ENCODE measurements at regions not wholly inside any gene's neighbourhood (a gene's known extent, or its start where the extent isn't known, plus 50 kb on each side); places are given as distances from the start of the nearest gene placed in this dataset.

DNA sequence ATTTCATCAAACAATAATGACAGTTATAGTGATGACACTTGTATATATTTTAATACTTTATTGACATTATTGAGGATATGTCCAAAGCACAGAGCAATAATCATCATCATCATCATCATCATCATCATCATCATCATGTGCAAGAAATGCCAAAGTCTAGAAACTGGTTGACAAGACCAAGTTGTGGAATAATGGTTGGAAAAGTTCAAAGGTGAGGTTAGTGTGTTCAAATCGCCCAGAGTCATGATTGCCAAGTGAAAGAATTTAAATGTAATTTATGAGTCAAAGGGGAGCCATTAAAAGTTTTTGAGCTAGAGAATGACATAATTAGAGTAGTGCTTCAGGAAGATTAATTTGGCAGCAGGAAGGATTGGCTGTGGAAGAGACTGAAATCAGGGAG, 852.4 kb downstream of the SORCS1 start:
- Mint-ChIP-seq H3K27ac (no peak overlapping the region), H3K4me1 (no peaks in the 10 kb centered on the region), H3K36me3 (no peaks in the 10 kb centered on the region), H3K27me3 (no peaks in the 10 kb centered on the region), H3K9me3 (peaks cover 0 to 5% (median 2%) of the 10 kb centered on the region in 3 donors), H3K4me3 (no peak overlapping the region)

DNA sequence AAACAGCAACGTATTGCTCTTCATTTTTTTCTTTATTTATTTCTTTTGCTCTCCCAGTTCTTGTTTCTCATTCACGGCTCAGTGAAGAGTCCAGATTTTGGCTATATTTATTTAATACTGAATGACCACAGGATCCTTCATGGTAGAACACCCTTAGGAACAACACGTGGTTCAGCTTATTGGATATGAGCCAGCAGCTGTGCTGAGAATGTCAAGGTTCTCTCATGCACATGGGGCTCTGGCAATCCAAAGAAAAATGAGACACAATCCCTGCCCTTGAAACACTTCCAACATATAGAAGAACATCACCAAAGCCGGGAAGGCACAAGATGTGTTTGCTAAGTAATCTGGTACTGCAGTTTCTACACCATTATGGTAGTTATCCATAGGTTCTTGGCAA, 852.9 kb downstream of the SORCS1 start:
- H3K36me3 Mint-ChIP-seq = no peaks in the 10 kb centered on the region
- peaks cover 0 to 5% (median 2%) of the 10 kb centered on the region in 3 donors for H3K9me3 Mint-ChIP-seq
- H3K4me1 Mint-ChIP-seq = no peaks in the 10 kb centered on the region
- H3K27me3 Mint-ChIP-seq = no peaks in the 10 kb centered on the region
- H3K4me3 Mint-ChIP-seq = no peak overlapping the region
- H3K27ac Mint-ChIP-seq = no peak overlapping the region

DNA sequence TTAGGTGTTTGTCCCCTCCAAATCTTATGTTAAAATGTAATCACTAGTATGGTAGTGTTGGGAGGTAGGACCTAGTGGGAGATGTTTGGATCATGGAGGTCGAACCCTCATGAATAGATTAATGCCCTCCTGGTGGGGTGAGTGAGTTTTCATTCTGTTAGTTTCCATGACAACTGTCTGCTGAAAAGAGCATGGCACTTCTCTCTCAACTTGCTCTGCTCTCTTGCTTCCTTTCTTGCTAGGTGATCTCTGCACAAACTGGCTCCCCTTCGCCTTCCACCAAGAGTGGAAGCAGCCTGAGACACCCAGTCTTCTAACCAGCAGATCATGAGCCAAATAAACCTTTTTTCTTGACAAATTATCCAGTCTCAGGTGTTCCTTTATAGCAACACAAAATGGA, 853.9 kb downstream of the SORCS1 start:
- no peaks in the 10 kb centered on the region for H3K27me3 Mint-ChIP-seq
- H3K4me3 Mint-ChIP-seq = no peak overlapping the region
- peaks cover 0 to 5% (median 2%) of the 10 kb centered on the region in 3 donors for H3K9me3 Mint-ChIP-seq
- H3K4me1 Mint-ChIP-seq = no peaks in the 10 kb centered on the region
- no peaks in the 10 kb centered on the region for H3K36me3 Mint-ChIP-seq
- no peak overlapping the region for H3K27ac Mint-ChIP-seq

DNA sequence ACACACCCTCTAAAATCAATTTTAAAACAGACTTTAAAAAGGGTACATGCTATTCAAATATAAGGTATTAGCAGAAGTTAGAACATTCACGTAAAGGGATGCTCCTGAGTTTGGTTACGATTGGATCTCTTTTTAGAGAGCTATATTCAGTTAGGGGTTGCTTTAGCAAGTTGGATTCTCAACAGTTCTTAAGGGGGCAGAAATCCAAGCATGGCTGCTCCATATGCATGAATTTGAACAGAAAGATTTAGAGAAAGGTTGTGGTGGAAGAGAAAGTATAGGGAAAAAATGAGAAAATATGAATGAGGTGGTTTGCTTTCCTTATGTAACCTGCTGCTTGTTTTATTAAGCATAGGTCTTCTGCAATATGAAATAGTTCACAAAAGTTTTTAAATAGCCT, 855.1 kb downstream of the SORCS1 start:
- Mint-ChIP-seq H3K4me3 (no peak overlapping the region), H3K4me1 (no peaks in the 10 kb centered on the region), H3K27me3 (no peaks in the 10 kb centered on the region), H3K27ac (no peak overlapping the region), H3K9me3 (peaks cover 0 to 5% (median 2%) of the 10 kb centered on the region in 3 donors), H3K36me3 (no peaks in the 10 kb centered on the region)

DNA sequence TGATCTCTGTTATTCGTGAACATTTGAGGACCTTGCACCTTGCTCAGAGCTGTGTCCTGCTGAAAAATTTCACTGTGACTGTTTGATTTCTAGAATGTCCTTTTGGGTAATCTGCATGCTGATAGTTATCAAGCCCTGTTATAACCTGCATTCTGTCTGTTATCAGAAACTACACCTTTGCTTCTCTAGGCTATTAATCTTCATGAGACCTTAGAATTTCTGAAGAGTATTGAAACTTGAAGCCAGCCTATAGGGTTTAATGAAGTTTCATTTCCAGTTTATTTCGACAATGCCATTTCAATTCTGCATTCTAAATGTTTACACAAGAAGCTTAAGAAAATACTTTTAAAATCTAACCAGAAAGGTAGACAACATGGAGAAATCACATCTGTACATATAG, 856.2 kb downstream of the SORCS1 start:
- Mint-ChIP-seq H3K9me3 (peaks cover 0 to 5% (median 2%) of the 10 kb centered on the region in 3 donors), H3K27me3 (no peaks in the 10 kb centered on the region), H3K27ac (no peak overlapping the region), H3K36me3 (no peaks in the 10 kb centered on the region), H3K4me3 (no peak overlapping the region), H3K4me1 (no peaks in the 10 kb centered on the region)

DNA sequence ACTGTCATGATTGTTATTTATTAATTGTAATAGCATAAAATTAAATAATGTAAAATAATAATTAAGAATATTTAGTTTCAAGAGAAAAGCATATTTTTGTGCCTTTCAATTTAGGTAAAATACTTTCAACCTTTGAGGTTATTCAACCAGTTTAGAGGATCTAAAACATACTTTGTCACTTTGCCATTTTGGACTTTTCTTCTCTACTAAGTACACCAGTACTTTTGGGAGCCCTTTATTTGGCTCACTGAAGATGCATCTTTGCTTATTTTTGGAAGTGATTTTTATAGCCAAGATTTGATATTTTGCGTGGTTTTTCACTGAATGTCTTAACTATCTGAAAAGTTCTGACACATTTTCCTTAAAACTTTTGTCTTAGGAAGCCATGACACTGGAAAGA, 860.5 kb downstream of the SORCS1 start:
- Mint-ChIP-seq H3K36me3 (no peaks in the 10 kb centered on the region), H3K4me3 (no peak overlapping the region), H3K9me3 (peaks cover 0 to 4% (median 0%) of the 10 kb centered on the region in 3 donors)

DNA sequence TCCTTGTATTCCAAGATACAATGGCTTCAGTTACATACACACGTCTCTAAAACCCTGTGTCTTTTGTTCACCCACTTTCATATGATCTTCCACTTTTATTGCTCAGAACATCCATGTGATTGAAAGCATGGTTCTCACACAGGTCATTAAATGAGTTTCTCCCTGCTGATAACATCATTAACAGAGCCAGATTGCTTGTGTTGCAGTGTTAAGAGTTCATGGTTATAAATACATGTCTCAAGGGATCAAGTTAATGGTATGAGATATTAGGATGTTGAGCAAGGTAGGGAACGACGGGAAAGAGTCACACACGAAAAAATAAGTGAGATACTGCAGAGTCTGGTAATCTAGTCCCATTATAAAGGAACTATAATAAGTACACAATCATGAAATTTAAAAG, 861.5 kb downstream of the SORCS1 start:
- Mint-ChIP-seq H3K36me3 (no peaks in the 10 kb centered on the region), H3K27ac (no peak overlapping the region), H3K4me1 (peaks cover 0 to 1% (median 0%) of the 10 kb centered on the region in 3 donors), H3K4me3 (no peak overlapping the region), H3K9me3 (peaks cover 0 to 4% (median 0%) of the 10 kb centered on the region in 3 donors), H3K27me3 (no peaks in the 10 kb centered on the region)

More for the DNA sequence above, 860.5 kb downstream of the SORCS1 start:
- Mint-ChIP-seq H3K4me1 (peaks cover 0 to 1% (median 0%) of the 10 kb centered on the region in 3 donors), H3K27ac (no peak overlapping the region), H3K27me3 (no peaks in the 10 kb centered on the region)

DNA sequence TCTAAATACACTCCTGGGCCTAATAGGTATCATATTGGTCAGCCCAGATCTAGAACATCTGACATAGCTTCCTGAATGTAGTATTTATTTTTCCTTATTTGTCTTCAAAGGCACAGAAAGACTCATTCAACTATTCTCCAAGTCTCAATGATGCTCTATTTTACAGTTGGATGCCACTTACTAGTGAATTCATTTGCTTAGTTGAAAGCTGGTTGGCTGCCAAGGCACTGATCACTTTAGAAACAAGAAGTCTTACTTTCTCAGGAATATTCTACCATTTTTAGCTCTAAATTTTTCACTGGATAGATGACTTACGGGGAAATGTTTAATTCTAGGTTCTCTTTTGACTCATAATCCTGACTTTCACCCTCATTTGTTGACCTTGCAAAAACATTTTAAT, 863.4 kb downstream of the SORCS1 start:
- H3K36me3 Mint-ChIP-seq = no peaks in the 10 kb centered on the region
- H3K27ac Mint-ChIP-seq = no peak overlapping the region
- H3K27me3 Mint-ChIP-seq = no peaks in the 10 kb centered on the region
- H3K9me3 Mint-ChIP-seq = peaks cover 0 to 12% (median 0%) of the 10 kb centered on the region in 3 donors
- peaks cover 0 to 1% (median 0%) of the 10 kb centered on the region in 3 donors for H3K4me1 Mint-ChIP-seq
- no peak overlapping the region for H3K4me3 Mint-ChIP-seq

DNA sequence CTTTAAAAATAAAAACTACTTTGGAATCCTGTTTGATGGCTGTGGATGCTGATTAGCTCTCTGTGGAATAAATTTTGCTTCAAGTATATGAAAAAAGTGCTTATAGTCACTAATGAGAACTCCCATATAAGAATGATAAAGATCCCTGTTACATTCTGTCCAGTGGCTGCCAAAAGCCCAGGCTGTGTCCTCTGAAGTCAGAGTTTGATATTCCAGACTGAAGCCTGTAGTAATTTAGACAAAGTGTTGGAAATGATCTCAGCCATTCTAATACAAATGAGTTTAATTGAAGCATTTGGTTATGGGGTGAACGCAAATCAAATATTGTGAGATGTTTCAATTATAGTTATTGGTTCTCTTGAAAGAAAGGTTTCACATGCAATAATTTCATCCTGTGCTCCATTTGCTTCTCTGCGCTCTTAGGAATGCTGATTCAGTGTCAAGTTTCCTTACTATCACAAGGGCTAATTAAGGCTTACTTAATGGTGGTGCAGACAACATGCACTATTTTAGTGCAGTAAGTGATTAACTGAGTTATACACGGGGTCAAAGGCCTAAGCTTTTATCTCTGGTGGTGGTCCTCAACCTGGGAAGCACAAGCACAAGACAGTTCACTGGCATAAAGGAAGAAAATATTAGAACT, 867.6 kb downstream of the SORCS1 start:
- H3K27ac Mint-ChIP-seq = no peak overlapping the region
- H3K36me3 Mint-ChIP-seq = no peaks in the 10 kb centered on the region
- no peak overlapping the region for H3K4me3 Mint-ChIP-seq
- H3K27me3 Mint-ChIP-seq = no peaks in the 10 kb centered on the region
- peaks cover 0 to 16% (median 4%) of the 10 kb centered on the region in 3 donors for H3K9me3 Mint-ChIP-seq
- peaks cover 0 to 1% (median 0%) of the 10 kb centered on the region in 3 donors for H3K4me1 Mint-ChIP-seq

DNA sequence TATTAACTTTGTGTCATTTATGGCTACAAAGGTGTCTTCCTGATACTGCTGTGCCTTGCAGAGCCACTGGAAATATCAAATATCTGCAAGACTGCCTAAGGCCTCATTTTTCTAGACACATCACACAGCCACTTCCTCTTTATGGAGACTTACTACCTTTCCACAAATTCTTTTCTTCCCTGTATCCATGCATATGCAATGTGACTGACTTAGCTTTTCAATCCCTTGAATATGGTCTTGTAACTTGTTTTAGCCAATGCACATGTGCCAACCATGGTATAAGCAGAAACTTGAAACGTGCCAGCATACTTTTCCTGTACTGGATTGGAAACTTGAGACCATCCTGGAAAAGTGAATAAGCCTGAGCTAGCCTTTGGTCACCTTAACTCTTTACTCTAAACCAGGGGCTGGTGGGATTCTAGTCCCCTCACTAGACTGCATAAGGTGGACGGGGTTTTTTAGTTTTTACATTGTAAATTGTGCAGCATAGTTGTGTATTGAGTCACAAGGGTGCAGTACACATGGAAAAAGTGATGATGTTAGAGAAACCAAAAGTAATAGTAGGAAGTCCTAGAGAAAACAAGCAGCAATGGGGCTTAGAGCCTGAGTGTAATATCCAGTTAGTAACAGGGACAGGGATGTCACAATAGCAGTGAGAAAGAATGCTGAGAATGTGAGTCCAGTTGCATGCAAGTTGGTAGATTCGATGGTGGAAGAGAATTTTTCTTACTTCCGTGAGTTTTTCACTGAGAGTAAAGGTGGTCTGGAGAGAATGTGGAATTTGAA, 879.5 kb downstream of the SORCS1 start:
- Mint-ChIP-seq H3K27me3 (no peaks in the 10 kb centered on the region), H3K4me3 (no peak overlapping the region), H3K36me3 (peaks cover 3% of the 10 kb centered on the region), H3K9me3 (peaks cover 0 to 19% (median 3%) of the 10 kb centered on the region in 3 donors), H3K27ac (no peak overlapping the region), H3K4me1 (no peaks in the 10 kb centered on the region)

DNA sequence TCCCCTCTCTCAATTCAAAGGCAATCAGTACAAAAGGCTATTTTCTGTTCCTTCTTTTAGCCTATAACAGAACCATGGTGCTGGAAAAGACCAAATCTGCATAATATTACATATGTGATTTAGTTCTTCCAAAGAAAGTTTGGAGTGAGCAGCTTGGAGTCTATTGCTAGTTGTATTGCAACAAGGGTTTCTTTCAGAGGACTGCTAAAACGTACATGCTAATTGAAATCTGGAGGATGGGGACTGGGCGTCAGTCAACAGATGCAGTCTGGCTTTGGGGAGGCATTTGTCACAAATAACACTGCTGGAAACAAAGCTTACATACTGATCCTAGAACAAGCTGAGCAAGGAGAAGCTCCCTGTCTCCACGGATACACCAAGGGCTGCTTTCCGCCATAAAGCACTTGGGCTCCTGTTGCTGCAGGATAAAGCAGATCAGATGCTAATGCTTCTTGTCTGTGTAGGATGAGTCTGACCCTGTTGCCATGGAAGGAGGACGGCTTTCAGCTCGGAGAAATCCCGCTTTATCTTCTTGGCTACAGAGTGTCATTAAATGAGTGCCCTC, 883.5 kb downstream of the SORCS1 start:
- Mint-ChIP-seq H3K36me3 (peaks cover 3% of the 10 kb centered on the region), H3K9me3 (peaks cover 2 to 18% (median 4%) of the 10 kb centered on the region in 3 donors), H3K4me3 (no peak overlapping the region), H3K27me3 (no peaks in the 10 kb centered on the region), H3K27ac (no peak overlapping the region), H3K4me1 (no peaks in the 10 kb centered on the region)

DNA sequence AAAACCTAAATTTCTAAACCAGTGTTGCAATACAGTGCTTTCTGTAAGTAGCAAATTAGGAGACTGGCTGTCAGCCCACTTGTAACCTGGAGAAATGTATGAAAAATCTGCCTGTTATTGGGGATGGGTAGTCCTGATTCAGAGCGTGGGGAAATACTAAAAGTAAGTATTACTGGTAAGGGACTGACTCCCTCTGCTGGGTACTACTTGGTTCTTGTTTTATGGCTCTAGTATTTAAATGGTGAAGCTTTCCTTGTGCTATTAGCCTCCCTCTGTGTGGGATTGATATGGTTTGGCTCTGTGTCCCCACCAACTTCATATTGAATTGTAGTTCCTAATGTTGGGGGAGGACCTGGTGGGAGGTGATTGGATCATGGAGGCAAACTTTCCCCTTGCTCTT, 886.1 kb downstream of the SORCS1 start:
- no peaks in the 10 kb centered on the region for H3K4me1 Mint-ChIP-seq
- H3K4me3 Mint-ChIP-seq = no peak overlapping the region
- no peaks in the 10 kb centered on the region for H3K27me3 Mint-ChIP-seq
- H3K36me3 Mint-ChIP-seq = peaks cover 3% of the 10 kb centered on the region
- H3K27ac Mint-ChIP-seq = no peak overlapping the region
- H3K9me3 Mint-ChIP-seq = peaks cover 2 to 17% (median 4%) of the 10 kb centered on the region in 3 donors

DNA sequence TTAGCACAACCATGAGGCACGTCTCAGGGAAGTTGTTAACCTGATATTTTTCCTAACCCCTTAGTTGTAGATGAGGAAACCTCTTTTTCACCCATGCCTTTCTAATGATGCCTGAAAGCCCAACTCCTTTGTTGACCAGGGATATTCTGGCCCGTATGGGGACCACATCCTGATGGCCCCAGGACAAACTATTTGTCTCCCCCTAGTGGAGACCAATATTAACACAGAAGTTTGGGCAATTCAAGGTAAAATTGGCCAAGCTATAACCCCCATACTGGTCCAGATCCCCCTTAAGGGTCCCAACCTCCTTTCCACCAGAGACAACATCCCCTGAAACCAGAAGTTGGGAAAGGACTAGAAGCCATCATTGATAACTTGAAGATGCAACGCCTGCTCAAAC, 893.3 kb downstream of the SORCS1 start:
- Mint-ChIP-seq H3K27ac (no peak overlapping the region), H3K27me3 (no peaks in the 10 kb centered on the region), H3K4me1 (peaks cover 0 to 2% (median 0%) of the 10 kb centered on the region in 3 donors), H3K36me3 (no peaks in the 10 kb centered on the region), H3K9me3 (peaks cover 0 to 12% (median 6%) of the 10 kb centered on the region in 3 donors), H3K4me3 (no peak overlapping the region)

DNA sequence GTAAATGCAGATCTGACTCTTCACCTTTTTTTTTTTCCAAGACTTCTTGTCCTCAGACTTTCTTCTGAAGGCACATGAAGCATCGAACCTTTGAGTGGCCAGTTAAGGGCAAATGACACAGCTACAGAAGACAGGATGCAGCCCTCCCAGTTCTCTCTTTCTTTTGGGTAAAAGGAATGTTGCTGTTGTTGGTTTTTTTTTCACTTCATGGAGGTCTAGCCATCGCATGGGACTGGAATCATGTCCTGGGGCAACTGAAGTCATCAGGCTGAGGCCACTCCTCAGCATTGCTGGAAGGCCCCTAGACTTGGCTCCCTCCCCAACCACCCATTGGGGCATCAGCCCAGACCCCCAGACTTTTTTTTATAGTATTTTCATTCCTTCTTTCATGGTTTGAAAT, 896.5 kb downstream of the SORCS1 start:
- H3K27ac Mint-ChIP-seq = no peak overlapping the region
- H3K4me1 Mint-ChIP-seq = peaks cover 0 to 2% (median 0%) of the 10 kb centered on the region in 3 donors
- no peaks in the 10 kb centered on the region for H3K27me3 Mint-ChIP-seq
- no peak overlapping the region for H3K4me3 Mint-ChIP-seq
- peaks cover 0 to 5% (median 2%) of the 10 kb centered on the region in 3 donors for H3K9me3 Mint-ChIP-seq
- no peaks in the 10 kb centered on the region for H3K36me3 Mint-ChIP-seq

DNA sequence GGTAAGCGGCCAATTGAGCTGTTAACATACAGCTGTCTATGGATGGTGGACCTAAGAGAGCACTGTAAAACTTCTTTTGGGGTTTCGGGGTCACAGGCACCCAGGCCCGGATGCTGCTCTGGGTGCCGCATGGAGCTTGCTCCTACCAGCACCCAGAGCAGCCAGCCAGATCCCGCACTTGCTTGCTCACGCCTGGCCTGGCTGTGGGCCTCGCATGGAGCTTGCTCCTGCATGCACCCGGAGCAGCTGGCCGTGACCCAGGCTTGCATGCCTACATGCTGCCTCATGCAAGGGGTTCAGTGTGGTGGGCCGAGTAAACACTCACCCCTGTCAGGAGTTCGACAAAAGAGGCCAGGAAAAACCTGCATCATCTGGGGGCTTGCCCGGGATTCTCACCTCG, 896.9 kb downstream of the SORCS1 start:
- peaks cover 0 to 5% (median 2%) of the 10 kb centered on the region in 3 donors for H3K9me3 Mint-ChIP-seq
- H3K4me3 Mint-ChIP-seq = no peak overlapping the region
- no peak overlapping the region for H3K27ac Mint-ChIP-seq
- no peaks in the 10 kb centered on the region for H3K27me3 Mint-ChIP-seq
- no peaks in the 10 kb centered on the region for H3K36me3 Mint-ChIP-seq
- H3K4me1 Mint-ChIP-seq = peaks cover 0 to 2% (median 0%) of the 10 kb centered on the region in 3 donors
